ENCODE measurements at regions not wholly inside any gene's neighbourhood (a gene's known extent, or its start where the extent isn't known, plus 50 kb on each side); places are given as distances from the start of the nearest gene placed in this dataset.

GRCh38 chr2:3024401-3024935 is 353.1 kb downstream of the EIPR1 start:
- TF ChIP-seq CTCF (IDR thresholded peaks at IDR 0.05 in 8 of 11, conservative IDR thresholded peaks at IDR 0.05 in 3 of 11) (no peak), POLR2A (IDR thresholded peaks at IDR 0.05) (no peak), POLR2AphosphoS5 (IDR thresholded peaks at IDR 0.05) (no peak)

All from spleen (tissue), 7 donors.